HL-60 (cell line): ENCODE measurements at regions not wholly inside any gene's neighbourhood (a gene's known extent, or its start where the extent isn't known, plus 50 kb on each side); places are given as distances from the start of the nearest gene placed in this dataset.

Experiments used
- CTCF ChIP-seq: IDR thresholded peaks from one replicate; pipeline ENCODE4 v1.5.1; 2011; ENCODE audit warnings: low read length, control low read depth, inconsistent platforms; ENCODE audit not compliant: insufficient read depth
- REST ChIP-seq: IDR thresholded peaks from 2 replicates; pipeline ENCODE4 v1.6.1; 2012; ENCODE audit warnings: low read depth; ENCODE audit not compliant: insufficient replicate concordance

GRCh38 chr4:13108096-13108495, 376.0 kb downstream of the RAB28 start:
- TF ChIP-seq CTCF = peak; percentile 5
- TF ChIP-seq REST = no peak
